ENCODE measurements at regions not wholly inside any gene's neighbourhood (a gene's known extent, or its start where the extent isn't known, plus 50 kb on each side); places are given as distances from the start of the nearest gene placed in this dataset.
"Not testable (repeated sequence)": the region's sequence is repeated elsewhere in the genome, so short reads cannot be mapped to it uniquely, and the experiment has no call there.

GRCh38 chr12:79990509-79991338 is 55.8 kb upstream of the PPP1R12A start:
- not testable (repeated sequence) for DNase-seq

- DNase-seq = no peak
Observed at GRCh38 chr12:79988368-79988767, 53.5 kb upstream of the PPP1R12A start.

GRCh38 chr12:79987731-79988130 is 52.8 kb upstream of the PPP1R12A start:
- no peak for DNase-seq

All from left hindlimb (tissue), 1 donor.